ENCODE measurements at regions not wholly inside any gene's neighbourhood (a gene's known extent, or its start where the extent isn't known, plus 50 kb on each side); places are given as distances from the start of the nearest gene placed in this dataset.

DNA sequence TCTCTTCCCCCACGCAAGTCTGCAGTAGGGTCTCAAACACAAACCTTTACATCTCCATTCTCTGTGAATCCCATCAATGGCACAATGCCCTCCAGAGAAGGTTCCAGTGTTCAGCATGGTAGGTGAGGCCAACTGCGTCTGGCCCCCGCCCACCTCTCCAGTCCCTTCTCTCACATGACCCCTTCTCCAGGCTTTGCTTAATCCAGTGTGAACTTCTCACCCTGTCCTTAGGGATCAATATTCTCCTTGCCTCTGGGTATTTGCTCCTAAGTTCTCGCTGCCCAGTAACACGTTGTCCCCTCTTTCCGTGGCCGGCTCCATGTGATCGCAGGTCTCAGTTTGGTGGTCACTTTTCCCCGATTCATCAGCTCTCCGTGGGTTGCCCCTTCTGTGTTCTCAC is 225.1 kb upstream of the PMEPA1 start:
- TF ChIP-seq POLR2A (IDR thresholded peaks at IDR 0.05) = no peak
- TF ChIP-seq, protein P1, sequence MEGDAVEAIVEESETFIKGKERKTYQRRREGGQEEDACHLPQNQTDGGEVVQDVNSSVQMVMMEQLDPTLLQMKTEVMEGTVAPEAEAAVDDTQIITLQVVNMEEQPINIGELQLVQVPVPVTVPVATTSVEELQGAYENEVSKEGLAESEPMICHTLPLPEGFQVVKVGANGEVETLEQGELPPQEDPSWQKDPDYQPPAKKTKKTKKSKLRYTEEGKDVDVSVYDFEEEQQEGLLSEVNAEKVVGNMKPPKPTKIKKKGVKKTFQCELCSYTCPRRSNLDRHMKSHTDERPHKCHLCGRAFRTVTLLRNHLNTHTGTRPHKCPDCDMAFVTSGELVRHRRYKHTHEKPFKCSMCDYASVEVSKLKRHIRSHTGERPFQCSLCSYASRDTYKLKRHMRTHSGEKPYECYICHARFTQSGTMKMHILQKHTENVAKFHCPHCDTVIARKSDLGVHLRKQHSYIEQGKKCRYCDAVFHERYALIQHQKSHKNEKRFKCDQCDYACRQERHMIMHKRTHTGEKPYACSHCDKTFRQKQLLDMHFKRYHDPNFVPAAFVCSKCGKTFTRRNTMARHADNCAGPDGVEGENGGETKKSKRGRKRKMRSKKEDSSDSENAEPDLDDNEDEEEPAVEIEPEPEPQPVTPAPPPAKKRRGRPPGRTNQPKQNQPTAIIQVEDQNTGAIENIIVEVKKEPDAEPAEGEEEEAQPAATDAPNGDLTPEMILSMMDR (IDR thresholded peaks at IDR 0.05) = no peak

Data from esophagus squamous epithelium (tissue), 4 donors.